ENCODE measurements at regions not wholly inside any gene's neighbourhood (a gene's known extent, or its start where the extent isn't known, plus 50 kb on each side); places are given as distances from the start of the nearest gene placed in this dataset.

- POLR2A ChIA-PET, result no interaction called here
- no TSS peak for BruUV-seq (replicated peaks)
- Histone ChIP-seq H3K36me3 (ENCODE audit: control insufficient read depth in 2 of 2, insufficient read depth in 2 of 2, low read length in 1 of 2) (no peaks in the 10 kb centered on the region), H3K4me2 (ENCODE audit: control insufficient read depth, insufficient read depth) (no peak overlapping the region), H3K27ac (ENCODE audit: control insufficient read depth, insufficient read depth) (no peak overlapping the region), H3K4me1 (ENCODE audit: control insufficient read depth, insufficient read depth, low read length) (no peaks in the 10 kb centered on the region), H3K9ac (ENCODE audit: control insufficient read depth, insufficient read depth, low read length) (no peak overlapping the region), H3K27me3 (replicated peaks in 1 of 2; ENCODE audit: control insufficient read depth in 2 of 2, insufficient read depth in 2 of 2, low read length in 1 of 2) (no peaks in the 10 kb centered on the region), H3K9me3 (replicated peaks; ENCODE audit: control insufficient read depth, insufficient read depth, low read length) (no peaks in the 10 kb centered on the region; the same call in 2 of the 3 replicates), H3K4me3 (no peak overlapping the region), H3K79me2 (ENCODE audit: control insufficient read depth, insufficient read depth, low read length) (no peaks in the 10 kb centered on the region), H4K20me1 (ENCODE audit: control insufficient read depth, insufficient read depth) (no peaks in the 10 kb centered on the region), H2AFZ (ENCODE audit: control insufficient read depth, low read depth, low read length) (no peak overlapping the region)
- RAD21 ChIA-PET (ENCODE audit: unreplicated experiment), result interaction anchor here (1.1 to 9.3 kb wide), 2 partner anchors 444 kb away, joined by 4 to 162 read pairs; no protein-coding TSS in a partner anchor
- in situ Hi-C loops (cut with MboI), result no loop called here
- SMC1A ChIA-PET (ENCODE audit: uncharacterized antibody, unreplicated experiment), result interaction anchor here (0.8 to 11.9 kb wide), 3 partner anchors 62 to 443 kb away, joined by 3 to 209 read pairs (median 3); no protein-coding TSS in a partner anchor
- 19% methylated on average over 2 of the region's 2 CpGs for WGBS (ENCODE audit: insufficient coverage, insufficient replicate concordance, low lambda C conversion rate, missing lambda C conversion rate)
- TF ChIP-seq HDAC2 (IDR thresholded peaks at IDR 0.05) (no peak), DPF2 (IDR thresholded peaks at IDR 0.05) (no peak), HDGF (IDR thresholded peaks at IDR 0.05) (no peak), E4F1 (IDR thresholded peaks at IDR 0.05; ENCODE audit: borderline replicate concordance, partially characterized antibody) (no peak), NRF1 (conservative IDR thresholded peaks at IDR 0.05; ENCODE audit: low read depth, low read length) (no peak), SREBF2 (IDR thresholded peaks at IDR 0.05; ENCODE audit: low read length) (no peak), CBX3 (IDR thresholded peaks at IDR 0.05; ENCODE audit: borderline replicate concordance, low read depth) (no peak), BRCA1 (IDR thresholded peaks at IDR 0.05; ENCODE audit: low read depth, low read length) (no peak), RB1 (IDR thresholded peaks at IDR 0.05; ENCODE audit: borderline replicate concordance) (no peak)
- FAIRE-seq (no peak), ATAC-seq (no peak), DNase-seq (ENCODE audit: low read depth, low spot score) (no peak)
- CTCF ChIA-PET, result interaction anchor here (0.9 to 11.2 kb wide), 5 partner anchors 9 to 450 kb away, joined by 3 to 334 read pairs (median 7); no protein-coding TSS in a partner anchor
- intact Hi-C loops (cut with micrococcal nuclease; ENCODE audit: unreplicated experiment), result loop anchor here (5.0 kb wide), 1 partner anchor 175 kb away; no protein-coding TSS in a partner anchor
These were observed 64.2 kb upstream of the MAP3K4 start for GRCh38 chr6:160927416-160927815.

Measured in GM12878 (cell line).